HG02623 (cell line): ENCODE measurements at regions not wholly inside any gene's neighbourhood (a gene's known extent, or its start where the extent isn't known, plus 50 kb on each side); places are given as distances from the start of the nearest gene placed in this dataset.
A peak's percentile ranks its signal among the peaks of the same experiment; 100 is the strongest.
"Not testable (repeated sequence)": the region's sequence is repeated elsewhere in the genome, so short reads cannot be mapped to it uniquely, and the experiment has no call there.

Experiments
- ATAC-seq: cut with Tn5 transposase; IDR thresholded peaks from one replicate; pipeline ENCODE4 v1.9.1; 2021; ENCODE audit warnings: moderate library complexity; ENCODE audit not compliant: unreplicated experiment

- no peak for ATAC-seq
These were observed 68.9 kb upstream of the NFE2L3 start for GRCh38 chr7:26083113-26083512.

- ATAC-seq: no peak
These were observed 67.6 kb upstream of the NFE2L3 start for GRCh38 chr7:26084418-26084817.

- ATAC-seq: no peak
These were observed 66.2 kb upstream of the NFE2L3 start for GRCh38 chr7:26085771-26086170.

GRCh38 chr7:26087321-26088091, 64.5 kb upstream of the NFE2L3 start:
- no peak for ATAC-seq

GRCh38 chr7:26089469-26089868, 62.5 kb upstream of the NFE2L3 start:
- not testable (repeated sequence) for ATAC-seq

DNA sequence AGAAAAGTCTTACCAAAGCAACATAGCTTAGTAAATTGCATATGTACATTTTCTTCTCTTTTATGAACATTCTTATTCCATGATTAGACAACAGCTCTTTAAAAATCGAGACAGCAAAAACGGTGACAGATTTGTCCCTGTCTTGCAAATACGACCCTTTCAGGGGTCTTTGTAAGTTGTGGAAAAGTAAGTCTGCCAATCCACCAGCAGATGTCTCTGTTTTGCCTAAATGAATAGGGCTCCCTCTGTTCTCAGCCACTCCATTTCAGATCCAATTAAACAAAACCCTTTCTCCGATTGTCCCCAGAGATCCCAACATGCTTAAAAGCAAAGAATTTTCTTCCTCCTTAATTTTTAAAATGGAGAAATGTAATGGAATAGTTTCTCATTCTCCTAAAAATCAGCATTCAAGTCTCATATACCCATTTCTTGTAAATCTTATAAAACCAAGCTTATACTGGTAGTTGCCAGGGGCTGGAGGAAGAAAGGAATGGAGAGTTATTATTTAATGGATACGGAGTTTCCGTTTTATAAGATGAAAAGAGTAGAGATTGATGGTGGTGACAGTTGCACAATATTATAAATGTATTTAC, 61.0 kb upstream of the NFE2L3 start:
- ATAC-seq: no peak

DNA sequence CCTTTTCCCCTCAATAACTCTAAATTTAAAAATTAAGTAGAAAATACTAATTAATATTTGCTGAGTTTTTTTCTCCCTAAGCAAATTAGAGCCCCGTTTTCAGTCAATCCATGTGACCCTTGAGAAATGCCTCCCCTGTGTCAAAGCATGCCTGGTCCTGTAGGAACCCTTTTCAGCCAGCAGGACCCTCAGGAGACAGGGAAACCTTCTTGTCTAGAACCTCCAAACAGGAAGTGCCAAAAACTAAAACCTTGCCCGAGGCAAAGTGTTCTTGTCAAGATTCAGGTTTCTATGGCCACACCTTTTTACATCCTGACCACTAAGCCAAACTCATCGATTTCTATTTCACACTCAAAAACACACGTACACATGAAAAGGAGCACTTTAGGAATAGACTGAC, 60.1 kb upstream of the NFE2L3 start:
- ATAC-seq: no peak

DNA sequence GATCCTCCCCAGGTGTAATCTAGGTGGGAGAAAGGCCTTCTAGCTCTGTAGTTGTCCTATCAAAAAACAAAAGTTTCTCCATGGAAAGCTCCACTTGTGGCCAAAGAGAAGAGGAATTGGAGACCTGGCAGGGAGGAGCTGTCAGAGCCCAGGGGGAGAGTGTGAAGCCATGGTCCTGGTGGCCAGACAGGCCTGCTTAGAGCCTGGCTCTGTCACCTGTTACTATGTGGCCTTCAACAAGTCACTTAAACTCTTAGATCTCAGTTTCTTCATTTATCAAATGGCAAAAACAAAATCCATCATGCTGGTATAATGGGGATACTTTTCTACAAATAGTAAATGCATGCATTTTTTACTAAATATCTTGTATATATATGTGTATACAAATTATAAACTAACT, 59.0 kb upstream of the NFE2L3 start:
- no peak for ATAC-seq

GRCh38 chr7:26096136-26096535, 55.9 kb upstream of the NFE2L3 start:
- ATAC-seq: no peak

GRCh38 chr7:26097837-26098668, 53.9 kb upstream of the NFE2L3 start:
- ATAC-seq: no peak

GRCh38 chr7:26099236-26099635, 52.8 kb upstream of the NFE2L3 start:
- ATAC-seq: no peak

- peak; percentile 25 for ATAC-seq
These were observed 51.3 kb upstream of the NFE2L3 start for GRCh38 chr7:26100406-26101339.

- peak; percentile 55 for ATAC-seq
These were observed 50.4 kb upstream of the NFE2L3 start for GRCh38 chr7:26101361-26102151.

DNA sequence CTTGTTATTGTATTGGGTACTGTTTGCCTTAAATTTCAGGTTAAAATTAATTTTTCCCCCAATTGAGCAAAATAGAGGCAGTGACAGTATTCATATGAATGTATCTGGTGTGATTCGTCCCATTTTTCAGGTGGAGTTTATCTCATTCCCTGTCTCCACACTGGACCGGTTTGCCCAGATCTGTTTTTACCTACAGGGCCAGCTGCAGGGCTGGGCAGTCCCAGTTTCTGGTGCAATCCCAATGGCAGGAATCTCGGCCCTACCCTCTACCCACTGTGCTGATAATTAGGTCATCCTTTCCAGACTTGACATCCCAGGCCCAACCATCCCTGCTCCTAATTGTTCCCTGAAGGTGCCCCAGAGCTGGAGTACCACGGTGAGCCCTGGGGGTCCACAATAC, 49.8 kb upstream of the NFE2L3 start:
- no peak for ATAC-seq
